HG03432 (cell line): ENCODE measurements at regions not wholly inside any gene's neighbourhood (a gene's known extent, or its start where the extent isn't known, plus 50 kb on each side); places are given as distances from the start of the nearest gene placed in this dataset.
"Not testable (repeated sequence)": the region's sequence is repeated elsewhere in the genome, so short reads cannot be mapped to it uniquely, and the experiment has no call there.

ENCODE experiments used
- ATAC-seq: cut with Tn5 transposase; IDR thresholded peaks from one replicate; pipeline ENCODE4 v1.9.1; 2021; ENCODE audit warnings: mild to moderate bottlenecking, moderate library complexity; ENCODE audit not compliant: unreplicated experiment

DNA sequence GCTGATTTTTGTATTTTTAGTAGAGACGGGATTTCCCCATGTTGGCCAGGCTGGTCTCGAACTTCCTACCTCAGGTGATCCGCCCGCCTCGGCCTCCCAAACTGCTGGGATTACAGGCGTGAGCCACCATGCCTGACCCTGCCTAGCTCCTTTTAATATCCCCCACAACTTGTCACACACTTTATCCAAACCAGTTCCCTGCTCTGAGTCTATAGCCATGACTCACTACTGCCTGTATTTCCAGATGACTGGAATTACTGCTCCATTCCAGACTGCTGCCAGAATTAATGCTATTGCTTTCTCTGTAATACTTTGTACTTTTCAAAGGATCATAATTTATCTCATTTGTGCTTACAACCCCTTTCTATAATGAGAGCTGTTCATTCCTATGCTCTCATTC lies 153.1 kb downstream of the POTEM start:
- ATAC-seq, result not testable (repeated sequence)

- not testable (repeated sequence) for ATAC-seq
Measured at GRCh38 chr14:19126269-19127051, 159.2 kb downstream of the POTEM start.

- not testable (repeated sequence) for ATAC-seq
Measured at GRCh38 chr14:19127664-19128435, 160.6 kb downstream of the POTEM start.

DNA sequence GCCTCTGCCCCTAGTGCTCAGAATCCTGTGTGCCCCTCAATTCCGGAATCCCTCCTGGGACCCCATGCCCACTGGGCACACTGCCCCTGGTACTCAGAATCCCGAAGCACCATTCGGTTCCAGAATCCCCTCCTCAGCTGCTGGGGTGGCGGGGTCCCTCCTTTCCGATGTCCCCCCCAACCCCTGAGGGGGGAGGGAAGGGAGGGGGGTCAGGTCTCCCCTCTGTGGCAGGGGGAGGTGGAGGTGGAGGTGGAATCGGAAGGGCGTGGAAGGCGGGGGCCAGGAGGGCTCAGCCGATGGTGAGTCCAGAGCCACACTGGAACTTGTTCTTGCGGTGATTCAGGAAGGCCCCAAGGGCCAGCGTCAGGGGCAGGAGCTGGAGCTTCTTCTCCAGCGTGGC lies 164.3 kb downstream of the POTEM start:
- ATAC-seq, result not testable (repeated sequence)

- not testable (repeated sequence) for ATAC-seq
Measured at GRCh38 chr14:19132013-19132835, 165.0 kb downstream of the POTEM start.

DNA sequence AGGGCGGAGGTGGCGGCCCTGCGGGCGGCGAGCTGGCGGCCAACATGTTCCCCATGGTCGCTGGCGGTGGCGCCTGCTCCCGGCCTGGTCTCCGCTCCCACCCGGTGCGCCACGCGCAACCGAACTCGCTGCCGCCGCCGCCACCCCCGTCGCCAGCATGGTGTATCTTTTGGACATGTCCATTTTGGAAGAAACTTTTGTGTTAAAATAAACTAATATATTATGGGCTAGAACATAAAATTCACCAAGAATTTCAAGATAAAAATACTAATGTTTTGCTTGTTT lies 165.5 kb downstream of the POTEM start:
- not testable (repeated sequence) for ATAC-seq

- not testable (repeated sequence) for ATAC-seq
Measured at GRCh38 chr14:19157106-19157709, 190.0 kb downstream of the POTEM start.

GRCh38 chr14:19158012-19158411 lies 190.8 kb downstream of the POTEM start:
- not testable (repeated sequence) for ATAC-seq

GRCh38 chr14:19158588-19158987 lies 191.4 kb downstream of the POTEM start:
- not testable (repeated sequence) for ATAC-seq

GRCh38 chr14:19159003-19159625 lies 191.9 kb downstream of the POTEM start:
- ATAC-seq, result not testable (repeated sequence)

DNA sequence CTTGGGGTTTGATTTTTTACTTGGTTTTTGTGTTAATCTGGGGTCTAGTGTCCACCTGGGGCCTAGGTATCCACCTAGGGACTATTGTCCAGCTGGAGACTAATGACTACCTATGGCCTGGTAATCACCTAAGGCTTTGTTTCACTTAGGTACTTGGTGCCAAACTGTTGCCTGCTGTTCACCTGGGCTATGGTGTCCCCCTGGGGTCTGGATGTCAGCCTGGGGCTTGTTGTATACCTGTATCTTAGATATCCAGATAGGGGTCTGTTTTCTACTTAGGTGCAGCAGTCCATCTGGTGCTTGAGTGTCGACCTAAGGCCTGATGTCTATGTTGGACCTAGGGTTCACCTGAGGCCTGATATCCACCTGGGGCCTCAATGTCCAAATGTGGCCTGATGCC lies 193.1 kb downstream of the POTEM start:
- ATAC-seq, result not testable (repeated sequence)

DNA sequence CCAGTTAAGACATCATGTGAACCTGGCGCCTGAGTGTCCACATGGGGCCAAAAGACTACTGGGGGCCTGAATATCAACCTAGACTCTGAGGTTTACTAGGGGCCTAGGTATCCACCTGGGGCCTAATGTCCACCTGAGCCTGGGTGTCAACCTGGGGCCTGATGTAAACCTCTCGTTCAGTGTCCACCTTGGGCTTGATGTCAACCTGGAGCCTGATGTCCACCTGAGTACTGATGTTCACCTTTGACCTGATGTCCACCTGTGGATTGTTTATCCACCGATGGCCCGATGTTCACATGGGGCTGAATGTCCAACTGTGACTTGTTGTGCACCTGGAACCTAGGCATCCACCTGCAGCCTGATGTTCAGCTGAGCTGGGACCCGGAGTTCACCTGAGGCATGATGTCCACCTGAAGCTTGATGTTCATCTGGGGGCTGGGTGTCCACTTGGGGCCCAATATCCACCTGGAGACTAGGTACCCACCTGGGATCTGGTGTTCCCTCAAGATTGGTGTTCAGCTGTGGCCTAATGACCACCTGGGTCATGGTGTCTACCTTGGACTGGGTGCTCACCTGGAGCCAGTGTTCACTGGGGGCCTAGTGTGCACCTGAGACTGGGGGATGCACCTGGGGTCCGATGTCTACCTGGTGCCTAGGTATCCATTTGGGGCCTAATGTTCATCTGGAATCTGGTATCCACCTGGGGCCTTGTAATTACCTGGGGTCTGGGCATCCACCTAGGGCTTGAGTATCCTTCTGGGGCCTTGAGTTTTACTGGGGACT lies 194.2 kb downstream of the POTEM start:
- ATAC-seq, result not testable (repeated sequence)

DNA sequence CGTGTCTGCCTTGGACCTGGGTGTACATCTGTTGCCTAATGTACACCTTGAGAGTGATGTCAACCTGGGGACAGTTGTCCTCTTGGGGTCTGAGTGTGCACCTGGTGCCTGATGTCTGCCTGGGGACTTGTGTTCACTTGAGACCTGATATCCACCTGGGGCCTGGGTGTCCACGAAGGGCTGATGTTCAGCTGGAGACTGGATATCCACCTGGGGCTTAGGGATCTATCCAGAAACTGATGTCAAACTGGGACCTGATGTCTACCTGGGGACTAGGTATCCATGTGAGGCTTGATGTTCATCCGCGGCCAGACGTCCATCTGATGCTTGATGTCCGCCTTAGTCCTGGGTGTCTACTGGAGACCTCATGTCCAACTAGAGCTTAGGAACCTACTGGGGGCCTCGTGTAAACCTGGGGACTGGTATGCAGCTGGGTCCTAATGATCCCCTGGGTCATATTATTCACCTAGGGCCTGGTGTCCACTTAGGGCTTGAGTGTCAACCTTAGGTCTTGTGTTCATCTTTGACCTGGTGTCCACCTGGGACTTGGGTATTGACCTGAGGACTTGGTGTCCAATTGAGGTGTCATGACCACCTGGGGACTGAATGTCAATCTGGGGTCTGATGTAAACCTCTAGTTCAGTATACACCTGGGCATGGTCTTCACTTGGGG lies 194.9 kb downstream of the POTEM start:
- not testable (repeated sequence) for ATAC-seq

DNA sequence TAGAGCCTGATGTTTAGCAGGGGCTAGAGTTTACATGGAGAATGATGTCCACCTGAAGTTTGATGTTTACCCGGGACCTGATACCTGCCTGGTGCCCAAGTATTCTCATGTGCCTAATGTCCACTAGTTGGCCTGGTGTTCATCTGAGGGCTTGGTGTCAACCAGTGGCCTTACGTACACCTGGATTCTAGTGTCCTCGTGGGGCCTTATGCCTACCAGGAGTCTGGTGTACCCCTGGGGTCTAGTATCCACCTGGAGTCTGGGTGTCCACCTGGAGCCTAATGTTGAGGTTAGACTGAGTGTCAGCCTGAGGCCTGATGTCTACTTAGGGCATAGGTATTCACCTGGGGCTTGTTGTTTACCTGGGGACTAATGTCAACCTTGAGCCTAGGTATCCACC lies 195.7 kb downstream of the POTEM start:
- ATAC-seq, result not testable (repeated sequence)

DNA sequence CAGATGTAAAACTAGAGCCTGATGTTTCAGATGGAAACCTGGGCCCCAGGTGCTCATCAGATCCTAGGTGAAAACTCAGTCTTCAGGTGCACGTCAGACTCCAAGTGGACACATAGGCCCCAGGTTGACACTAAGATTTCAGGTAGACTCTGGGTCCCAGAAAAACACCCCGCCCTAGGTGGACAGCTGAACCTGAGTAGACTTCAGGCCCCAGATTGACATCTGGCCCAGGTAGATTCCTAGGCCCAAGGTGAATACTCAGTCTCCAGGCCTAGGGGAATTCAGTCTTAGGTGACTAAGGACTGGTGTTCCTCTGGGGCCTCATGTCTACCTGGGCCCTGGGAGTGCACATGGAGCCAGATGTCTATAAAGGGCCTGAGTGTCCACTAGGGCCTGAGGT lies 196.7 kb downstream of the POTEM start:
- not testable (repeated sequence) for ATAC-seq

DNA sequence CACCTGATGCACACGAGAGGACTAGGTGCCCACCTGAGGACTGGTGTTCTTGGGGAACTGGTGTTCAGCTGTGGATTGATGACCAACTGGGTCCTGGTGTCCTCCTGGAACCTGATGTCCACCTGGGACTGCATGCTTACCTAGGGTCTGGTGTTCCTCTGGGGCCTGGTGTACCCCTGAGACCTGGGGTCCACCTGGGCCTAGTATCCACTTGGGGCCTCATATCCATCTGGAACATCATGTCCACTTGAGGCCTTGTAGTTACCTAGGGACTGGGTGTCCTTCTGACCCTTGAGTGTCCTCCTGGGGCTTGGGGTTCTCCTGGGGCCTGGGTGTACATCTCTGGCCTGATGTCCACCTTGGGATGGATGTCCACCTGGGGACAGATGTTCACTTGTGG lies 197.2 kb downstream of the POTEM start:
- not testable (repeated sequence) for ATAC-seq

DNA sequence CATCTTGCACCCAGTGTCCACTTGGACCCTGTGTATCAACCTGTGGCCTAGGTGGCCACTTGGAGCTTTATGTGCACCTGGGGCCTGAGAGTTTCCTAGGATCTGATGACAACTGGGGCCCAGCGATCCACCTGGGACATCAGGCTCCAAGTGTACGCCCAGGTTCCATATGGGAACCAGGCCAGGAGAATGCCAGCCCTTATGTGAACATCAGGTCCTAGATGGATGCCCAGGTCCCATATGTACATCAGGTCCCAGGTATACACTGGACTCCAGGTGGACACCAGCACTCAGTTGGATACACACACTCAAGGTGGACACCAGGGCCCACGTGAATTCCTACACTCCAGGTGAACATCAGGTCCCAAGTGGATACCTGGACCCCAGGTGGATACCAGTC lies 198.8 kb downstream of the POTEM start:
- ATAC-seq, result not testable (repeated sequence)

DNA sequence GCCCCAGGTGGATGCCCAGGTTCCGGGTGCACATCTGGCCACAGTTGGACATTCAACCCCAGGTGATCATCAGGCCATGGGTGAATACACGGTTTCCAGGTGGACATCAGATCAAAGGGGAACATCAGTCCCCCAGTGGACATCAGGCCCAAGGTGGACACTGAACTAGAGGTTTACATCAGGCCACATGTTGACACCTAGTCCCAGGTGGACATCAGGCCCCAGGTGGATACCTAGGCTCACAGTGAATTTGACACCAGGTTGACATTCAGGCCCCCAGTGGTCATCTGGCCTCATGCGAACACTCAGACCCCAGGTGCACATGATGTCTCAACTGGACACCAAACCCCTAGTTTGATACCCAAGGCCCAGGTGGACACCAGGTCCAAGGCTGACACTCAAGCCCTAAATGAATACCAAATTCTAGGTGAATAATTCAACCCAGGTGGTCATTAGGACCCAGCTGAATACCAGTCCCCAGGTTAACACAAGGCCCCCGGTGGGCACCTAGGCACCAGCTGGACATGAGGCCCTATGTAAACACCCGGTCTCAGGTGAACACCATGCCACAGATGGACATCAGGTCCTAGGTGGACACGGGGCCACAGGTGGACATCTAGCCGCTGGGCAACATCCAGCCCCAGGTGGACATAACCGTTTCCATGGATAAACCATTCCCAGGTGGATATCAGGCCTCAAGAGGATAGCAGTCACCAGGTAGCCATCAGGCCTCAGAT lies 200.4 kb downstream of the POTEM start:
- ATAC-seq, result not testable (repeated sequence)
